HG02678 (cell line): ENCODE measurements at regions not wholly inside any gene's neighbourhood (a gene's known extent, or its start where the extent isn't known, plus 50 kb on each side); places are given as distances from the start of the nearest gene placed in this dataset.
"Not testable (repeated sequence)": the region's sequence is repeated elsewhere in the genome, so short reads cannot be mapped to it uniquely, and the experiment has no call there.

Experiments
- ATAC-seq: cut with Tn5 transposase; IDR thresholded peaks from one replicate; pipeline ENCODE4 v1.9.1; 2021; ENCODE audit warnings: mild to moderate bottlenecking, moderate library complexity; ENCODE audit not compliant: unreplicated experiment

- no peak for ATAC-seq
Observed at GRCh38 chr2:146477383-146477782, 1367.4 kb upstream of the ACVR2A start.

- ATAC-seq, result no peak
Observed at GRCh38 chr2:146468578-146468977, 1376.3 kb upstream of the ACVR2A start.

- no peak for ATAC-seq
Observed at GRCh38 chr2:146467425-146467824, 1377.4 kb upstream of the ACVR2A start.

- ATAC-seq, result no peak
Observed at GRCh38 chr2:146465460-146465859, 1379.4 kb upstream of the ACVR2A start.

GRCh38 chr2:146461068-146461467, 1383.8 kb upstream of the ACVR2A start:
- no peak for ATAC-seq

- no peak for ATAC-seq
Observed at GRCh38 chr2:146458585-146458984, 1386.2 kb upstream of the ACVR2A start.

GRCh38 chr2:146457221-146457620, 1387.6 kb upstream of the ACVR2A start:
- no peak for ATAC-seq

GRCh38 chr2:146455325-146455724, 1389.5 kb upstream of the ACVR2A start:
- no peak for ATAC-seq

GRCh38 chr2:146451972-146452371, 1392.9 kb upstream of the ACVR2A start:
- ATAC-seq, result no peak

- no peak for ATAC-seq
Observed at GRCh38 chr2:146450131-146450530, 1394.7 kb upstream of the ACVR2A start.

GRCh38 chr2:146444987-146445386, 1399.8 kb upstream of the ACVR2A start:
- ATAC-seq, result no peak

GRCh38 chr2:146444085-146444484, 1400.7 kb upstream of the ACVR2A start:
- no peak for ATAC-seq

- ATAC-seq, result no peak
Observed at GRCh38 chr2:146438246-146438645, 1406.6 kb upstream of the ACVR2A start.

GRCh38 chr2:146437712-146438111, 1407.1 kb upstream of the ACVR2A start:
- no peak for ATAC-seq

- ATAC-seq, result no peak
Observed at GRCh38 chr2:146433116-146433875, 1411.5 kb upstream of the ACVR2A start.

- ATAC-seq, result no peak
Observed at GRCh38 chr2:146429366-146429765, 1415.5 kb upstream of the ACVR2A start.

- ATAC-seq, result no peak
Observed at GRCh38 chr2:146417942-146418341, 1426.9 kb upstream of the ACVR2A start.

- no peak for ATAC-seq
Observed at GRCh38 chr2:146415291-146415690, 1429.5 kb upstream of the ACVR2A start.

GRCh38 chr2:146414456-146414855, 1430.4 kb upstream of the ACVR2A start:
- ATAC-seq, result no peak

- ATAC-seq, result no peak
Observed at GRCh38 chr2:146413086-146413610, 1431.7 kb upstream of the ACVR2A start.

- ATAC-seq, result no peak
Observed at GRCh38 chr2:146412625-146413024, 1432.2 kb upstream of the ACVR2A start.

- ATAC-seq, result not testable (repeated sequence)
Observed at GRCh38 chr2:146405402-146406309, 1439.2 kb upstream of the ACVR2A start.
